ENCODE measurements at regions not wholly inside any gene's neighbourhood (a gene's known extent, or its start where the extent isn't known, plus 50 kb on each side); places are given as distances from the start of the nearest gene placed in this dataset.
A peak's percentile ranks its signal among the peaks of the same experiment; 100 is the strongest.

DNA sequence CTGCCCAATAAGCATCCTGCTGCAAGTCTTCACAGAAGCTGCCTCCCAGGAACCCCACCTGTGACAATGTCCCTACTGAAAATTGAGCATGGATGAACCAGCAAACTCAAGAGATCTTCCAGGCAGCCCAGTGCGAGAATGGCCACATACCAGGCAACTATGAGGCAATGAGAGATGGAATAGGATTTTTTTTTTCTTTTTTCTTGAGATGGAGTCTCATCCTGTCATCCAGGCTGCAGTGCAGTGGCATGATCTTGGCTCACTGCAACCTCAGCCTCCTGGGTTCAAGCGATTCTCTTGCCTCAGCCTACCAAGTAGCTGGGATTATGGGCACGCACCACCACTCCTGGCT lies 60.9 kb upstream of the ARL8B start (continued):
- TF ChIP-seq, protein P1, sequence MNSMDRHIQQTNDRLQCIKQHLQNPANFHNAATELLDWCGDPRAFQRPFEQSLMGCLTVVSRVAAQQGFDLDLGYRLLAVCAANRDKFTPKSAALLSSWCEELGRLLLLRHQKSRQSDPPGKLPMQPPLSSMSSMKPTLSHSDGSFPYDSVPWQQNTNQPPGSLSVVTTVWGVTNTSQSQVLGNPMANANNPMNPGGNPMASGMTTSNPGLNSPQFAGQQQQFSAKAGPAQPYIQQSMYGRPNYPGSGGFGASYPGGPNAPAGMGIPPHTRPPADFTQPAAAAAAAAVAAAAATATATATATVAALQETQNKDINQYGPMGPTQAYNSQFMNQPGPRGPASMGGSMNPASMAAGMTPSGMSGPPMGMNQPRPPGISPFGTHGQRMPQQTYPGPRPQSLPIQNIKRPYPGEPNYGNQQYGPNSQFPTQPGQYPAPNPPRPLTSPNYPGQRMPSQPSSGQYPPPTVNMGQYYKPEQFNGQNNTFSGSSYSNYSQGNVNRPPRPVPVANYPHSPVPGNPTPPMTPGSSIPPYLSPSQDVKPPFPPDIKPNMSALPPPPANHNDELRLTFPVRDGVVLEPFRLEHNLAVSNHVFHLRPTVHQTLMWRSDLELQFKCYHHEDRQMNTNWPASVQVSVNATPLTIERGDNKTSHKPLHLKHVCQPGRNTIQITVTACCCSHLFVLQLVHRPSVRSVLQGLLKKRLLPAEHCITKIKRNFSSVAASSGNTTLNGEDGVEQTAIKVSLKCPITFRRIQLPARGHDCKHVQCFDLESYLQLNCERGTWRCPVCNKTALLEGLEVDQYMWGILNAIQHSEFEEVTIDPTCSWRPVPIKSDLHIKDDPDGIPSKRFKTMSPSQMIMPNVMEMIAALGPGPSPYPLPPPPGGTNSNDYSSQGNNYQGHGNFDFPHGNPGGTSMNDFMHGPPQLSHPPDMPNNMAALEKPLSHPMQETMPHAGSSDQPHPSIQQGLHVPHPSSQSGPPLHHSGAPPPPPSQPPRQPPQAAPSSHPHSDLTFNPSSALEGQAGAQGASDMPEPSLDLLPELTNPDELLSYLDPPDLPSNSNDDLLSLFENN (IDR thresholded peaks at IDR 0.05; ENCODE audit: low read depth in 2 of 2, low read length in 2 of 2), result no peak
- TF ChIP-seq KLF10 (CRISPR knock-in tag; IDR thresholded peaks at IDR 0.05), result no peak
- TF ChIP-seq CTBP1 (IDR thresholded peaks at IDR 0.05; ENCODE audit: borderline replicate concordance), result no peak
- no peak for TF ChIP-seq CBFA2T2 (conservative IDR thresholded peaks at IDR 0.05)
- no peak for TF ChIP-seq ZNF3 (CRISPR knock-in tag; IDR thresholded peaks at IDR 0.05)
- TF ChIP-seq, protein P2, sequence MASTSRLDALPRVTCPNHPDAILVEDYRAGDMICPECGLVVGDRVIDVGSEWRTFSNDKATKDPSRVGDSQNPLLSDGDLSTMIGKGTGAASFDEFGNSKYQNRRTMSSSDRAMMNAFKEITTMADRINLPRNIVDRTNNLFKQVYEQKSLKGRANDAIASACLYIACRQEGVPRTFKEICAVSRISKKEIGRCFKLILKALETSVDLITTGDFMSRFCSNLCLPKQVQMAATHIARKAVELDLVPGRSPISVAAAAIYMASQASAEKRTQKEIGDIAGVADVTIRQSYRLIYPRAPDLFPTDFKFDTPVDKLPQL (IDR thresholded peaks at IDR 0.05; ENCODE audit: extremely low read depth, insufficient read length), result no peak
- TF ChIP-seq, protein P3, sequence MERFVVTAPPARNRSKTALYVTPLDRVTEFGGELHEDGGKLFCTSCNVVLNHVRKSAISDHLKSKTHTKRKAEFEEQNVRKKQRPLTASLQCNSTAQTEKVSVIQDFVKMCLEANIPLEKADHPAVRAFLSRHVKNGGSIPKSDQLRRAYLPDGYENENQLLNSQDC (CRISPR knock-in tag; IDR thresholded peaks at IDR 0.05), result no peak
- TF ChIP-seq KDM1A (IDR thresholded peaks at IDR 0.05), result 0 out of 4 replicates have a peak, but pooled peaks of 1 of the 2 experiments have one; percentile 1
- peak; percentile 64; the same call in 1 of the 2 replicates for TF ChIP-seq CEBPB (tag; IDR thresholded peaks at IDR 0.05)
- no peak for TF ChIP-seq CHD2 (IDR thresholded peaks at IDR 0.05; ENCODE audit: low read depth, low read length)
- TF ChIP-seq, protein P4, sequence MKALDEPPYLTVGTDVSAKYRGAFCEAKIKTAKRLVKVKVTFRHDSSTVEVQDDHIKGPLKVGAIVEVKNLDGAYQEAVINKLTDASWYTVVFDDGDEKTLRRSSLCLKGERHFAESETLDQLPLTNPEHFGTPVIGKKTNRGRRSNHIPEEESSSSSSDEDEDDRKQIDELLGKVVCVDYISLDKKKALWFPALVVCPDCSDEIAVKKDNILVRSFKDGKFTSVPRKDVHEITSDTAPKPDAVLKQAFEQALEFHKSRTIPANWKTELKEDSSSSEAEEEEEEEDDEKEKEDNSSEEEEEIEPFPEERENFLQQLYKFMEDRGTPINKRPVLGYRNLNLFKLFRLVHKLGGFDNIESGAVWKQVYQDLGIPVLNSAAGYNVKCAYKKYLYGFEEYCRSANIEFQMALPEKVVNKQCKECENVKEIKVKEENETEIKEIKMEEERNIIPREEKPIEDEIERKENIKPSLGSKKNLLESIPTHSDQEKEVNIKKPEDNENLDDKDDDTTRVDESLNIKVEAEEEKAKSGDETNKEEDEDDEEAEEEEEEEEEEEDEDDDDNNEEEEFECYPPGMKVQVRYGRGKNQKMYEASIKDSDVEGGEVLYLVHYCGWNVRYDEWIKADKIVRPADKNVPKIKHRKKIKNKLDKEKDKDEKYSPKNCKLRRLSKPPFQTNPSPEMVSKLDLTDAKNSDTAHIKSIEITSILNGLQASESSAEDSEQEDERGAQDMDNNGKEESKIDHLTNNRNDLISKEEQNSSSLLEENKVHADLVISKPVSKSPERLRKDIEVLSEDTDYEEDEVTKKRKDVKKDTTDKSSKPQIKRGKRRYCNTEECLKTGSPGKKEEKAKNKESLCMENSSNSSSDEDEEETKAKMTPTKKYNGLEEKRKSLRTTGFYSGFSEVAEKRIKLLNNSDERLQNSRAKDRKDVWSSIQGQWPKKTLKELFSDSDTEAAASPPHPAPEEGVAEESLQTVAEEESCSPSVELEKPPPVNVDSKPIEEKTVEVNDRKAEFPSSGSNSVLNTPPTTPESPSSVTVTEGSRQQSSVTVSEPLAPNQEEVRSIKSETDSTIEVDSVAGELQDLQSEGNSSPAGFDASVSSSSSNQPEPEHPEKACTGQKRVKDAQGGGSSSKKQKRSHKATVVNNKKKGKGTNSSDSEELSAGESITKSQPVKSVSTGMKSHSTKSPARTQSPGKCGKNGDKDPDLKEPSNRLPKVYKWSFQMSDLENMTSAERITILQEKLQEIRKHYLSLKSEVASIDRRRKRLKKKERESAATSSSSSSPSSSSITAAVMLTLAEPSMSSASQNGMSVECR (CRISPR knock-in tag; IDR thresholded peaks at IDR 0.05), result no peak
- TF ChIP-seq, protein P5, sequence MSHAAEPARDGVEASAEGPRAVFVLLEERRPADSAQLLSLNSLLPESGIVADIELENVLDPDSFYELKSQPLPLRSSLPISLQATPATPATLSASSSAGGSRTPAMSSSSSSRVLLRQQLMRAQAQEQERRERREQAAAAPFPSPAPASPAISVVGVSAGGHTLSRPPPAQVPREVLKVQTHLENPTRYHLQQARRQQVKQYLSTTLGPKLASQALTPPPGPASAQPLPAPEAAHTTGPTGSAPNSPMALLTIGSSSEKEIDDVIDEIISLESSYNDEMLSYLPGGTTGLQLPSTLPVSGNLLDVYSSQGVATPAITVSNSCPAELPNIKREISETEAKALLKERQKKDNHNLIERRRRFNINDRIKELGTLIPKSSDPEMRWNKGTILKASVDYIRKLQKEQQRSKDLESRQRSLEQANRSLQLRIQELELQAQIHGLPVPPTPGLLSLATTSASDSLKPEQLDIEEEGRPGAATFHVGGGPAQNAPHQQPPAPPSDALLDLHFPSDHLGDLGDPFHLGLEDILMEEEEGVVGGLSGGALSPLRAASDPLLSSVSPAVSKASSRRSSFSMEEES (CRISPR knock-in tag; IDR thresholded peaks at IDR 0.05), result no peak
- TF ChIP-seq YY1 (IDR thresholded peaks at IDR 0.05; ENCODE audit: borderline replicate concordance in 1 of 3, control insufficient read depth in 1 of 3, extremely low read depth in 1 of 3, insufficient read depth in 3 of 3, insufficient read length in 1 of 3, insufficient replicate concordance in 2 of 3, low read depth in 1 of 3, low read length in 2 of 3), result no peak

Measured in K562 (cell line).